Renal cortical epithelial cell (primary cell): ENCODE measurements at regions not wholly inside any gene's neighbourhood (a gene's known extent, or its start where the extent isn't known, plus 50 kb on each side); places are given as distances from the start of the nearest gene placed in this dataset.
"Not testable (repeated sequence)": the region's sequence is repeated elsewhere in the genome, so short reads cannot be mapped to it uniquely, and the experiment has no call there.

Experiments
- DNase-seq: peaks from one replicate; pipeline ENCODE4 v3.0.0-alpha.2; 2011; ENCODE audit warnings: low read depth

GRCh38 chr11:129699711-129700304 lies 115.8 kb upstream of the TMEM45B start:
- no peak for DNase-seq

- DNase-seq, result no peak
These were observed 114.9 kb upstream of the TMEM45B start for GRCh38 chr11:129700701-129701100.

GRCh38 chr11:129701706-129702105 lies 113.9 kb upstream of the TMEM45B start:
- no peak for DNase-seq

- no peak for DNase-seq
These were observed 112.9 kb upstream of the TMEM45B start for GRCh38 chr11:129702410-129703398.

GRCh38 chr11:129703846-129704245 lies 111.8 kb upstream of the TMEM45B start:
- DNase-seq, result no peak

- no peak for DNase-seq
These were observed 110.8 kb upstream of the TMEM45B start for GRCh38 chr11:129704831-129705230.

GRCh38 chr11:129705341-129705740 lies 110.3 kb upstream of the TMEM45B start:
- no peak for DNase-seq

GRCh38 chr11:129705933-129706332 lies 109.7 kb upstream of the TMEM45B start:
- DNase-seq, result no peak

GRCh38 chr11:129709801-129710398 lies 105.7 kb upstream of the TMEM45B start:
- DNase-seq, result no peak

- DNase-seq, result no peak
These were observed 105.2 kb upstream of the TMEM45B start for GRCh38 chr11:129710423-129710822.

- DNase-seq, result no peak
These were observed 103.9 kb upstream of the TMEM45B start for GRCh38 chr11:129711760-129712159.

GRCh38 chr11:129712486-129713240 lies 103.0 kb upstream of the TMEM45B start:
- not testable (repeated sequence) for DNase-seq

GRCh38 chr11:129719037-129719436 lies 96.6 kb upstream of the TMEM45B start:
- no peak for DNase-seq

GRCh38 chr11:129720156-129720555 lies 95.5 kb upstream of the TMEM45B start:
- DNase-seq, result no peak

- no peak for DNase-seq
These were observed 94.7 kb upstream of the TMEM45B start for GRCh38 chr11:129720994-129721393.

GRCh38 chr11:129721685-129722084 lies 94.0 kb upstream of the TMEM45B start:
- no peak for DNase-seq

GRCh38 chr11:129722529-129722928 lies 93.1 kb upstream of the TMEM45B start:
- DNase-seq, result no peak

GRCh38 chr11:129723146-129723760 lies 92.4 kb upstream of the TMEM45B start:
- no peak for DNase-seq

- DNase-seq, result no peak
These were observed 91.9 kb upstream of the TMEM45B start for GRCh38 chr11:129723761-129724162.

- DNase-seq, result no peak
These were observed 90.8 kb upstream of the TMEM45B start for GRCh38 chr11:129724866-129725265.

- no peak for DNase-seq
These were observed 89.5 kb upstream of the TMEM45B start for GRCh38 chr11:129726179-129726578.

- DNase-seq, result peak; percentile 82
These were observed 87.1 kb upstream of the TMEM45B start for GRCh38 chr11:129728581-129728980.
